Glomerular visceral epithelial cell (primary cell): ENCODE measurements at regions not wholly inside any gene's neighbourhood (a gene's known extent, or its start where the extent isn't known, plus 50 kb on each side); places are given as distances from the start of the nearest gene placed in this dataset.

Experiments
- DNase-seq: peaks from one replicate; pipeline ENCODE4 v3.0.0-alpha.2; 2016; ENCODE audit errors: extremely low spot score

DNA sequence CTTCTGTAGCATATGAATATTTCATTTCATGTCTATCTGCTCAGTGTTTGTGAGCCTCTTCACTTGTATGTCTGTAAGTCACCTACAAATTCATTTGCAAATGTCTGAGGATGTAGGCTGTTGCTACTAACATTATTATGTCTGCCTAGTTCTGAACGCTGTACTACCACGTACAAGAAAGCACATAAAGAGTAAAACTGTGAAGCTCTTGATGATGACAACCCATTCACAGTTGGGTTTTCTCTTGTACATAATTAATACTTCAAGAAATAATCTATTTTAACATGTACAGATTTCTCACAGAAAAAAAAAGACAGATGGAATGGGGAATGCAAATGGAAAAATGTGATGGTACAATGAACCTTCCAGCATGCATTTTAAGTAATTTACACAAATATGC lies 64.3 kb upstream of the CPNE8 start:
- no peak for DNase-seq

DNA sequence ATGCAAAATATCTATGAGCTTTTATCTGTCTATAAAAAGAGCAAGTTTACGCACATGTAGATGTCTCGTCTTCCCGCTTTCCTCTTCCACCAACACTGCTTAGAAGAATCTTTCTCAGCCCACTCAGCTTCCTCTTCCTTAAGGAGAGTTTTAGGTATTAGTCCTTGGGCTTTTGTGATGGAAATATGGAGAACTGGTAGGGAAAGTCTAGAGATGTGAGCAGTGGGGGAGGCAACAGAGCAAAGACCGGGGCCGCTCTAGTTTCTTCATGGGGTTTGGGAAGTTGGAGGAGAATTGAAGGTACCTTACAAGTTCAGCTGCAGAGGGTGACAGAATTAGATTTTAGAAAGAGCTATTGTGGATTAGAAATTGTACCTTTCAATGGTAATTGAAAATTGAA lies 56.3 kb upstream of the CPNE8 start:
- DNase-seq = no peak

DNA sequence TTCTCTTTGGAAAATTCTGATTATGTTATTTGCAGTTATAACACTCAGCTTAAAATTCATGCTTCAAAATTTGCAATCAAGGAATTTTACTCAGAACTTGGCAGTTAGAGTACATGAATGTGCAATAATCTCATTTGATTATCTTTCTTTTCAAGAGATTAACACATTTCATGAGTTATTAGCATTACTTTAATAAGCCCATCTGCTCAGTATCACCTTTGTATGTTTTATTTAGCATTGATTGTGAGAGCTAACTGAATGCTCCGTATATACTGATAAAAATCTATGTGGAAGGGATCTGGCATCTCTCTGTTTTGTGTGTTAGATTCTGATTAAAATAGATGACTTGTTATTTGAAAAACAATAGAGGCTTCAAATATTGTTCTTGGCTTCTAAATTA lies 55.6 kb upstream of the CPNE8 start:
- DNase-seq = no peak

DNA sequence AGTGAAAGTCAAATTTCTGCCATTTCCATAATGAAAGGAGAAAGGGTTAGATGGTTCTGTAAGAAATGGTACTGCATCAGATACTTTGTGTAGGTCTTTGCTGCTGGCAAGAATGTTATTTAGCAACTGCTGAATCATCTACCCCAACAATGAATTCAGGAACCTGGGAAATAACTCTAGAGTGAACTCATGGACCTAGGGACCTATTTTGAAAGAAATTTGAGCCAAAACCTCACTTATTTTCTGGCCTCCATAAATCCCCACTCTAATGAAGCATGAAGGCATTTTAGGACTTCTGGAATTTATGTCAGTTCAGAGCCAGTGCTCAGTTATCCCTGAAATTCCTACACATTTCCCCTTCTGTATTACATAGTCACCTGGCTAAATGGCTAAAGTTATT lies 50.9 kb upstream of the CPNE8 start:
- DNase-seq = peak; percentile 83
